HepG2 (cell line): ENCODE measurements at regions not wholly inside any gene's neighbourhood (a gene's known extent, or its start where the extent isn't known, plus 50 kb on each side); places are given as distances from the start of the nearest gene placed in this dataset.

Experiments
- FOSL1 ChIP-seq: sonication (generic); formaldehyde crosslinking; IDR thresholded peaks from 2 replicates; pipeline ENCODE4 v1.9.0; 2021; ENCODE audit warnings: missing genetic modification reagents, borderline replicate concordance
- KDM5A ChIP-seq: fragments of 200-600 bp; sonication (generic); IDR thresholded peaks from 2 replicates; pipeline ENCODE4 v1.7.0; 2018; ENCODE audit warnings: antibody characterized with exemption, mild to moderate bottlenecking, low read length, borderline replicate concordance
- KMT2B ChIP-seq: IDR thresholded peaks from 2 replicates; pipeline ENCODE4 v1.6.1; 2016; ENCODE audit warnings: missing genetic modification reagents, missing compliant biosample characterization
- MAFF ChIP-seq: IDR thresholded peaks from 2 replicates; pipeline ENCODE4 v1.6.1; 2011; ENCODE audit warnings: low read depth, low read length, improper control_type of control experiment
- PREB ChIP-seq: sonication (generic); formaldehyde crosslinking; IDR thresholded peaks from 2 replicates; pipeline ENCODE4 v1.4.0; 2020; ENCODE audit warnings: missing genetic modification reagents
- RAD21 ChIP-seq: fragments of 450-650 bp; formaldehyde crosslinking; IDR thresholded peaks from 2 replicates; pipeline ENCODE4 v1.5.0; 2020; ENCODE audit warnings: mild to moderate bottlenecking
- SALL2 ChIP-seq: sonication (generic); formaldehyde crosslinking; IDR thresholded peaks from 2 replicates; pipeline ENCODE4 v1.8.1; 2023; ENCODE audit warnings: mild to moderate bottlenecking, missing genetic modification reagents, inconsistent platforms
- YY1 ChIP-seq: IDR thresholded peaks from 2 replicates; pipeline ENCODE4 v1.6.1; 2011; ENCODE audit warnings: low read length, low read depth, moderate library complexity, mild to moderate bottlenecking; ENCODE audit not compliant: insufficient read depth, insufficient replicate concordance
- ZNF205 ChIP-seq: IDR thresholded peaks from 2 replicates; pipeline ENCODE4 v1.6.1; 2018; ENCODE audit warnings: missing biosample characterization, missing genetic modification reagents
- TF ChIP-seq, protein P1 (sequence below): sonication (generic); formaldehyde crosslinking; IDR thresholded peaks from 2 replicates; pipeline ENCODE4 v1.5.0; 2020; ENCODE audit warnings: mild to moderate bottlenecking, missing genetic modification reagents, moderate library complexity

GRCh38 chr2:145752091-145752806, 1232.3 kb upstream of the ZEB2 start:
- peak; percentile 21; the same call in 1 of the 2 replicates for TF ChIP-seq MAFF
- TF ChIP-seq KDM5A: no peak
- peak; percentile 83 for TF ChIP-seq RAD21 (CRISPR knock-in tag)
- TF ChIP-seq KMT2B (CRISPR knock-in tag): no peak
- TF ChIP-seq YY1: no peak
- no peak for TF ChIP-seq SALL2 (CRISPR knock-in tag)
- TF ChIP-seq, protein P1, sequence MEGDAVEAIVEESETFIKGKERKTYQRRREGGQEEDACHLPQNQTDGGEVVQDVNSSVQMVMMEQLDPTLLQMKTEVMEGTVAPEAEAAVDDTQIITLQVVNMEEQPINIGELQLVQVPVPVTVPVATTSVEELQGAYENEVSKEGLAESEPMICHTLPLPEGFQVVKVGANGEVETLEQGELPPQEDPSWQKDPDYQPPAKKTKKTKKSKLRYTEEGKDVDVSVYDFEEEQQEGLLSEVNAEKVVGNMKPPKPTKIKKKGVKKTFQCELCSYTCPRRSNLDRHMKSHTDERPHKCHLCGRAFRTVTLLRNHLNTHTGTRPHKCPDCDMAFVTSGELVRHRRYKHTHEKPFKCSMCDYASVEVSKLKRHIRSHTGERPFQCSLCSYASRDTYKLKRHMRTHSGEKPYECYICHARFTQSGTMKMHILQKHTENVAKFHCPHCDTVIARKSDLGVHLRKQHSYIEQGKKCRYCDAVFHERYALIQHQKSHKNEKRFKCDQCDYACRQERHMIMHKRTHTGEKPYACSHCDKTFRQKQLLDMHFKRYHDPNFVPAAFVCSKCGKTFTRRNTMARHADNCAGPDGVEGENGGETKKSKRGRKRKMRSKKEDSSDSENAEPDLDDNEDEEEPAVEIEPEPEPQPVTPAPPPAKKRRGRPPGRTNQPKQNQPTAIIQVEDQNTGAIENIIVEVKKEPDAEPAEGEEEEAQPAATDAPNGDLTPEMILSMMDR (CRISPR knock-in tag): peak; percentile 88
- no peak for TF ChIP-seq PREB (CRISPR knock-in tag)
- TF ChIP-seq ZNF205: no peak
- no peak for TF ChIP-seq FOSL1 (CRISPR knock-in tag)
